Mesenchymal stem cell (in vitro differentiated cells and primary cell): ENCODE measurements at regions not wholly inside any gene's neighbourhood (a gene's known extent, or its start where the extent isn't known, plus 50 kb on each side); places are given as distances from the start of the nearest gene placed in this dataset.
A peak's percentile ranks its signal among the peaks of the same experiment; 100 is the strongest.

ENCODE experiments used
- DNase-seq: peaks from one replicate; pipeline ENCODE4 v3.0.0-alpha.2; 2013
- H2AFZ ChIP-seq: one replicate; pipeline ENCODE4 v1.6.1; 2013; ENCODE audit warnings: low read depth, mild to moderate bottlenecking, control low read depth, inconsistent platforms, low read length, moderate library complexity
- H2AK5ac ChIP-seq: 2 replicates; pipeline ENCODE4 v1.6.1; 2013; ENCODE audit warnings: low read length, moderate library complexity, mild to moderate bottlenecking, inconsistent platforms; ENCODE audit not compliant: severe bottlenecking
- H2BK120ac ChIP-seq: one replicate; pipeline ENCODE4 v1.6.1; 2013; ENCODE audit warnings: low read depth, mild to moderate bottlenecking, inconsistent platforms, low read length, moderate library complexity
- H2BK12ac ChIP-seq, 2 experiments: one replicate each; pipeline ENCODE4 v1.6.1; 2013; ENCODE audit warnings: inconsistent platforms in 2 of 2, low read length in 2 of 2, mild to moderate bottlenecking in 2 of 2, moderate library complexity in 2 of 2, control low read depth in 1 of 2
- H2BK15ac ChIP-seq: one replicate; pipeline ENCODE4 v1.6.1; 2013; ENCODE audit warnings: mild to moderate bottlenecking, low read depth, inconsistent platforms; ENCODE audit not compliant: poor library complexity, severe bottlenecking
- H2BK5ac ChIP-seq: 2 replicates; pipeline ENCODE4 v1.6.1; 2013; ENCODE audit warnings: low read depth, mild to moderate bottlenecking, low read length, control low read depth, inconsistent platforms; ENCODE audit not compliant: poor library complexity, severe bottlenecking
- H3K14ac ChIP-seq, 2 experiments: one replicate each; pipeline ENCODE4 v1.6.1; 2013; ENCODE audit warnings: inconsistent platforms in 2 of 2, low read length in 2 of 2, control low read depth in 1 of 2, mild to moderate bottlenecking in 1 of 2, moderate library complexity in 1 of 2
- H3K18ac ChIP-seq, 2 experiments: one replicate each; pipeline ENCODE4 v1.6.1; 2013; ENCODE audit warnings: inconsistent platforms in 2 of 2, low read length in 2 of 2, control low read depth in 1 of 2, low read depth in 1 of 2, mild to moderate bottlenecking in 1 of 2
- H3K23ac ChIP-seq, 2 experiments: one replicate each; pipeline ENCODE4 v1.6.1; 2013; ENCODE audit warnings: inconsistent platforms in 2 of 2, low read length in 2 of 2, mild to moderate bottlenecking in 2 of 2, moderate library complexity in 2 of 2, control low read depth in 1 of 2
- H3K27ac ChIP-seq: 2 replicates; pipeline ENCODE4 v1.5.1; 2013; ENCODE audit warnings: mild to moderate bottlenecking, moderate library complexity, low read length, control low read depth, inconsistent platforms; ENCODE audit not compliant: poor library complexity, severe bottlenecking
- H3K27me3 ChIP-seq, 2 experiments: 2 replicates each; pipeline versions ENCODE4 v1.6.1 to v1.7.0; 2013; ENCODE audit warnings: low read length in 2 of 2, mild to moderate bottlenecking in 2 of 2, moderate library complexity in 2 of 2, control low read depth in 1 of 2, inconsistent platforms in 1 of 2; ENCODE audit not compliant: control insufficient read depth in 1 of 2, insufficient read depth in 1 of 2
- H3K36me3 ChIP-seq, 2 experiments: 2 replicates each; pipeline versions ENCODE4 v1.6.1 to v1.7.0; 2013; ENCODE audit warnings: low read length in 2 of 2, control low read depth in 1 of 2, inconsistent platforms in 1 of 2, low read depth in 1 of 2, mild to moderate bottlenecking in 1 of 2; ENCODE audit not compliant: insufficient read depth in 2 of 2, control insufficient read depth in 1 of 2
- H3K4ac ChIP-seq, 2 experiments: one replicate each; pipeline ENCODE4 v1.6.1; 2013; ENCODE audit warnings: inconsistent platforms in 2 of 2, low read length in 2 of 2, mild to moderate bottlenecking in 2 of 2, moderate library complexity in 2 of 2, control low read depth in 1 of 2, low read depth in 1 of 2
- H3K4me1 ChIP-seq: 2 replicates; pipeline ENCODE4 v1.6.1; 2013; ENCODE audit warnings: low read depth, low read length, control low read depth; ENCODE audit not compliant: control insufficient read depth, insufficient read depth
- H3K4me2 ChIP-seq: 2 replicates; pipeline ENCODE4 v1.6.1; 2013; ENCODE audit warnings: low read length, mild to moderate bottlenecking, inconsistent platforms; ENCODE audit not compliant: poor library complexity, severe bottlenecking
- H3K4me3 ChIP-seq, 2 experiments: 2 replicates each; pipeline versions ENCODE4 v1.5.1 to v1.7.0; 2013; ENCODE audit warnings: low read length in 2 of 2, mild to moderate bottlenecking in 2 of 2, control low read depth in 1 of 2, low read depth in 1 of 2; ENCODE audit not compliant: insufficient read depth in 1 of 2
- H3K79me1 ChIP-seq: replicated peaks from 2 replicates; pipeline ENCODE4 v1.6.1; 2013; ENCODE audit warnings: mild to moderate bottlenecking, control low read depth, low read length, inconsistent platforms; ENCODE audit not compliant: poor library complexity, severe bottlenecking
- H3K9ac ChIP-seq: 2 replicates; pipeline ENCODE4 v1.7.0; 2013; ENCODE audit warnings: mild to moderate bottlenecking, low read length, moderate library complexity
- H3K9me3 ChIP-seq: 2 replicates; pipeline ENCODE4 v1.7.0; 2013; ENCODE audit warnings: mild to moderate bottlenecking, low read length; ENCODE audit not compliant: control insufficient read depth
- H4K8ac ChIP-seq: one replicate; pipeline ENCODE4 v1.6.1; 2013; ENCODE audit warnings: inconsistent platforms, mild to moderate bottlenecking, low read length, moderate library complexity
- H4K91ac ChIP-seq: one replicate; pipeline ENCODE4 v1.6.1; 2013; ENCODE audit warnings: mild to moderate bottlenecking, low read length, inconsistent platforms
- WGBS: methylation state at CpG from one replicate; pipeline ENCODE4 v1.1.7; 2013; ENCODE audit warnings: mixed read lengths; 5-methylcytosine and 5-hydroxymethylcytosine counted together

DNA sequence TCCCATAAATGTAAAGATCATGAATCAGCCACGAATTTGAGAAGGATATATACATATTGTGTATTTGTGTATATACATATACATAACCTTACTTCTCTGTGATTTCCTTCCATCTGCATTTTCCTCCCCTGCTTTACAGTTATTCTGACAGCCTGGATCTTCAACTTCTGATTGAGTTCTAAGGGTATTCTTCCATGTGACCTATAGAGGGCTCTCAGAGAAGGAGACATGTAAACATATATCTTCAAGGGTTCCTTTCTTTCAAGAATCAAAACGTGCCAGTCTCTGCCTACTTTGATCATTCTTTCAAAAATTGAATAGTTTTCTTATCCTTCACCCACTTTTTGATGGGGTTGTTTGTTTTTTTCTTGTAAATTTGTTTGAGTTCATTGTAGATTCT lies 453.7 kb upstream of the POT1 start:
- DNase-seq: no peak
- WGBS: no CpG with 5 or more reads among the region's 2 CpGs
- H2BK120ac ChIP-seq: no peak overlapping the region

DNA sequence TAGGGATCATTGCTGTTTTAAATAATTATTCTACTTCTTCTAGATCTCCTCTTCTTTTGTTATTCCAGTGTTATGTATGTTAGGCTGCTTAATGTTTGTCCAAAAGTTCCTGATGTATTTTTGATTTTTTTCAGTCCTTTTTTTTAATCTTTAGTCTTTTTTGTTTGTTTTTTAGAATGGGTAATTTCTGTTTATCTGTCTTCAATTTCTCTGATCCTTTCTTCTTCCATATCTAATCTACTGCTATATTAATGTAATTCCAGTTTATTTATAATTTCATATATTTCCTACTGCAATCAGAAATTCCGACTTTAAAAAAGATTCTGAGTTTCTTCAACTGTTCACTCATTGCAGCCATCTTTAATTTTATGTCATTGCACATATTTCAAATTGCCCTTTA lies 452.8 kb upstream of the POT1 start:
- H3K79me1 ChIP-seq: no peaks in the 10 kb centered on the region
- no peak overlapping the region for H2BK15ac ChIP-seq
- H3K23ac ChIP-seq: no peak overlapping the region
- H2BK5ac ChIP-seq: no peak overlapping the region
- no peak overlapping the region for H3K9ac ChIP-seq
- H4K8ac ChIP-seq: no peak overlapping the region
- WGBS: 94% methylated on average over 1 of the region's 1 CpG
- no peak for DNase-seq
- H3K4ac ChIP-seq: no peak overlapping the region
- no peaks in the 10 kb centered on the region for H3K4me1 ChIP-seq
- no peak overlapping the region for H3K4me3 ChIP-seq
- H3K36me3 ChIP-seq: no peaks in the 10 kb centered on the region
- no peak overlapping the region for H3K14ac ChIP-seq
- no peak overlapping the region for H3K27ac ChIP-seq
- no peak overlapping the region for H4K91ac ChIP-seq
- H3K18ac ChIP-seq: no peak overlapping the region
- H2BK120ac ChIP-seq: no peak overlapping the region
- no peak overlapping the region for H2BK12ac ChIP-seq
- no peaks in the 10 kb centered on the region for H3K27me3 ChIP-seq
- H3K9me3 ChIP-seq: peaks cover 23% of the 10 kb centered on the region
- H3K4me2 ChIP-seq: no peak overlapping the region
- H2AK5ac ChIP-seq: no peak overlapping the region
- H2AFZ ChIP-seq: no peak overlapping the region

More for the DNA sequence above, 453.7 kb upstream of the POT1 start:
- Histone ChIP-seq H3K18ac (no peak overlapping the region), H3K27ac (no peak overlapping the region), H3K4me3 (no peak overlapping the region), H2BK12ac (no peak overlapping the region), H4K8ac (no peak overlapping the region), H3K9me3 (peaks cover 23% of the 10 kb centered on the region), H2BK15ac (no peak overlapping the region), H3K4ac (no peak overlapping the region), H3K4me1 (no peaks in the 10 kb centered on the region), H3K27me3 (no peaks in the 10 kb centered on the region), H3K36me3 (no peaks in the 10 kb centered on the region), H3K14ac (no peak overlapping the region), H2AFZ (no peak overlapping the region), H2BK5ac (no peak overlapping the region), H3K79me1 (no peaks in the 10 kb centered on the region), H3K4me2 (no peak overlapping the region), H3K23ac (no peak overlapping the region), H4K91ac (no peak overlapping the region), H3K9ac (no peak overlapping the region), H2AK5ac (no peak overlapping the region)

DNA sequence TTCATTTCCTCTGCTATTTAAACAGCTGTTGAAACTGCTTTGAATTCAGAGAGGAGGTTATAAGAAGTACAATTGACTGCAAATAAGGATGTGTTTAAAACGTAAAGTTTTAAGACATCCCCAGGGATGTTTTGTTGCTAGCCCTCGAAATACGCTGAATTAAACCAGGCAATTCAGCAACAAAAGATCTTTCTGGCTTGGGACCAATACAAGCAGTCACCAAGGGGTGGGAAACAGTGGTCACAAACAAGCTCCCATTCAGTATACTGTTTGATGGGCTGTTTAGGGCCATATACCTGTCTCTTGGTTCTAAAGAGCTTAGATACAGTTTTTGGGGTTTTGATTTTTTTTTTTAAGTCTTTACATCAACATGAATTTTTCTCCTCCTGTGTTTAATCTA lies 446.3 kb upstream of the POT1 start:
- 92% methylated on average over 3 of the region's 3 CpGs for WGBS
- H4K8ac ChIP-seq: no peak overlapping the region
- no peak overlapping the region for H2AK5ac ChIP-seq
- no peaks in the 10 kb centered on the region for H3K27me3 ChIP-seq
- H3K4me1 ChIP-seq: no peaks in the 10 kb centered on the region
- H3K18ac ChIP-seq: no peak overlapping the region
- no peak overlapping the region for H2BK5ac ChIP-seq
- no peak overlapping the region for H3K9ac ChIP-seq
- no peak overlapping the region for H3K4ac ChIP-seq
- no peak for DNase-seq
- no peak overlapping the region for H3K27ac ChIP-seq
- no peak overlapping the region for H3K4me2 ChIP-seq
- H3K36me3 ChIP-seq: no peaks in the 10 kb centered on the region
- H3K14ac ChIP-seq: no peak overlapping the region
- H3K23ac ChIP-seq: no peak overlapping the region
- no peak overlapping the region for H2BK120ac ChIP-seq
- peaks cover 5% of the 10 kb centered on the region for H3K9me3 ChIP-seq
- no peaks in the 10 kb centered on the region for H3K79me1 ChIP-seq
- H4K91ac ChIP-seq: no peak overlapping the region
- no peak overlapping the region for H2BK12ac ChIP-seq
- no peak overlapping the region for H2BK15ac ChIP-seq
- H2AFZ ChIP-seq: no peak overlapping the region
- H3K4me3 ChIP-seq: no peak overlapping the region

DNA sequence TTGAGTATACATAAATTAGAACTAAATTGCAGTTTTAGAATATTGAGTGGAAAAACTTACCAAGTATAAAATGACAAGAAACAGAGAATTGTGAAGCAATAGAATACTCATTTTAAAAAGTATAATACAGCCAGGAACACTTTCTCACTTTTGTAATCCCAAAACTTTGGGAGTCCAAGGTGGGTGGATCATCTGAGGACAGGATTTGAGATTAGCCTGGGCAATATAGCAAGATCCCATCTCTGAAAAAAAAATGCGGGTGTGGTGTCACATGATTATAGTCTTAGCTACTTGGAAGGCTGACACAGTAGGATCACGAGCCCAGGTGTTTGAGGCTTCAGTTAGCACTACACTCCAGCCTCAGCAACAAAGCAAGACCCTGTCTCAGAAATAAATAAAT lies 440.9 kb upstream of the POT1 start:
- Histone ChIP-seq H3K14ac (no peak overlapping the region), H3K4me2 (no peak overlapping the region), H3K4ac (peak overlapping the region in 1 of 2 experiments; percentile 41), H3K18ac (no peak overlapping the region), H2BK5ac (no peak overlapping the region), H2BK120ac (peak overlapping the region; percentile 61), H2BK12ac (no peak overlapping the region), H3K4me1 (no peaks in the 10 kb centered on the region), H2AFZ (no peak overlapping the region), H3K9me3 (no peaks in the 10 kb centered on the region), H3K27ac (no peak overlapping the region), H4K91ac (no peak overlapping the region), H3K23ac (no peak overlapping the region), H3K4me3 (no peak overlapping the region), H4K8ac (no peak overlapping the region), H3K9ac (no peak overlapping the region), H2BK15ac (no peak overlapping the region), H3K79me1 (no peaks in the 10 kb centered on the region), H2AK5ac (no peak overlapping the region), H3K27me3 (no peaks in the 10 kb centered on the region), H3K36me3 (no peaks in the 10 kb centered on the region)
- DNase-seq: no peak
- WGBS: 81% methylated on average over 2 of the region's 2 CpGs
